GM12892 (cell line): ENCODE measurements at regions not wholly inside any gene's neighbourhood (a gene's known extent, or its start where the extent isn't known, plus 50 kb on each side); places are given as distances from the start of the nearest gene placed in this dataset.

Experiments
- POLR2A ChIP-seq: IDR thresholded peaks from 2 replicates; pipeline ENCODE4 v1.6.1; 2011; ENCODE audit warnings: low read depth, low read length, control low read depth
- POLR2AphosphoS5 ChIP-seq: IDR thresholded peaks from 2 replicates; pipeline ENCODE4 v1.6.1; 2011; ENCODE audit warnings: low read depth, low read length, control low read depth
- TAF1 ChIP-seq: IDR thresholded peaks from 2 replicates; pipeline ENCODE4 v1.6.1; 2011; ENCODE audit warnings: low read depth, mild to moderate bottlenecking, control low read depth, low read length, borderline replicate concordance

DNA sequence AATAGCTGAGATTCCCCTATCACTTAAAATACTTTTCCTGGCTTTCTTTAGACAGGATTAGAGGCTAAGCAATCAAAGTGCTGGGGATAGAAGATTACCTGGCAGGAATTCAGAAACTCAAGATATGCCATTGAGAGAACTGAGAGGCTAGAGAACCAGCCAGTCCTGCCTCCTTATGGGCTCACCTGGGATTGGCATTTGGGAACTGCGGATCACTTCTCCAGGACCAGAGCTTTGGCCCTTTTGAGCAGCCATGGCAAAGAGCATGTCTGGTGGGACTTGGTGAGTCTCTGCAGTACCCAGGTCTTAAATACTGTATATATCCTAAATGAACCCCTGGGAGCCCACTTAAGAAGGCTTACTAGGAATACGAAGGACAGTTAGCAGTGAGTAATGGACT lies 399.1 kb downstream of the BTBD3 start:
- TF ChIP-seq POLR2AphosphoS5 (no peak), POLR2A (no peak), TAF1 (no peak)
